ENCODE measurements at regions not wholly inside any gene's neighbourhood (a gene's known extent, or its start where the extent isn't known, plus 50 kb on each side); places are given as distances from the start of the nearest gene placed in this dataset.

DNA sequence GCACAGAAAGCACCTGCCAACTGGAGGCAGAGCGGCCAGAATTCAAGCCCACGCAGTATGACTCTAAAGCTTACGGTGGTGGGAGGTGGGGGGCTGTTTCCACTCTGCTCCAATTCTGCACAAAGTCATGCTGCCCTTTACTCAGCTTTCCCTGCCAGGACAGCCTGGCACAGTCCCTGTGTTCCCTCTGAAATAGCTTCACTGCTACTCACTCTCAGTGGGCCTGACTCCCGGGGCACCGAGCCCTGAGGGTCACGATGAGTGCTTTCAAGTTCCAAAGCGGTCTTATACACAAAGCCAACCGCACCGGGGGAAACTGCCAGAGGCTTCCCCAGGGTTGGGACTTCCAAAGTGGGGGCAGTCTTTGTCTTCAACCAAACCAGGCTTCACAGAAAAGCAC is 306.1 kb upstream of the XYLT1 start:
- Mint-ChIP-seq H3K9me3 (peaks cover 9% of the 10 kb centered on the region), H3K4me1 (ENCODE audit: low read depth) (no peaks in the 10 kb centered on the region), H3K27ac (no peak overlapping the region), H3K4me3 (no peak overlapping the region), H3K36me3 (no peaks in the 10 kb centered on the region), H3K27me3 (peaks cover 15% of the 10 kb centered on the region)
- intact Hi-C loops (cut with micrococcal nuclease), result no loop called here
- POLR2A ChIA-PET, result no interaction called here
- DNase-seq, result no peak
- CTCF ChIA-PET, result no interaction called here

- Mint-ChIP-seq H3K27ac (no peak overlapping the region), H3K4me3 (no peak overlapping the region), H3K4me1 (ENCODE audit: low read depth) (no peaks in the 10 kb centered on the region), H3K36me3 (no peaks in the 10 kb centered on the region), H3K27me3 (peaks cover 15% of the 10 kb centered on the region), H3K9me3 (peaks cover 9% of the 10 kb centered on the region)
- intact Hi-C loops (cut with micrococcal nuclease), result no loop called here
- no peak for DNase-seq
- CTCF ChIA-PET, result no interaction called here
- POLR2A ChIA-PET, result no interaction called here
Observed at GRCh38 chr16:17776465-17776864, 305.7 kb upstream of the XYLT1 start.

DNA sequence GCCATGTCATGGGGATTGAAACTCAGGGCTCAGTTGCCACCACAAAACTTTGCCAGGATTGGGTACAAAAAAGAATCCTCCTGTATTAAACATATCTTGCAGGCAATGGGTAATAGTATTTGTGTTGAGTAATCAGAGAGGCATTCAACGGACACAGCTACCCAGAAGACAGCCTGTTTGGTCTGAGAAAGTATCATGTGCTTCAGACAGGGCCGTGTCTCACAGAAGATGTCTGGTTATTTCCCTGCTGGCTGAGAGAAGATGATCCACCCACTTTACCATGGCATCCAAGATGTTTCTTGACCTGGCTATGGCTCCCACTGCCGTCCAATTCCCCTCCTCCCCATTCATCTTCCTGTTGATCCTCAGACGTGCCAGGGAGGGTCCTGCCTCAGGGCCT is 304.3 kb upstream of the XYLT1 start:
- no peak overlapping the region for H3K27ac Mint-ChIP-seq
- H3K4me3 Mint-ChIP-seq, result no peak overlapping the region
- ChIA-PET POLR2A (no interaction called here), CTCF (no interaction called here)
- DNase-seq, result no peak
- intact Hi-C loops (cut with micrococcal nuclease), result no loop called here
- peaks cover 9% of the 10 kb centered on the region for H3K9me3 Mint-ChIP-seq
- no peaks in the 10 kb centered on the region for H3K36me3 Mint-ChIP-seq
- peaks cover 15% of the 10 kb centered on the region for H3K27me3 Mint-ChIP-seq
- H3K4me1 Mint-ChIP-seq (ENCODE audit: low read depth), result no peaks in the 10 kb centered on the region

DNA sequence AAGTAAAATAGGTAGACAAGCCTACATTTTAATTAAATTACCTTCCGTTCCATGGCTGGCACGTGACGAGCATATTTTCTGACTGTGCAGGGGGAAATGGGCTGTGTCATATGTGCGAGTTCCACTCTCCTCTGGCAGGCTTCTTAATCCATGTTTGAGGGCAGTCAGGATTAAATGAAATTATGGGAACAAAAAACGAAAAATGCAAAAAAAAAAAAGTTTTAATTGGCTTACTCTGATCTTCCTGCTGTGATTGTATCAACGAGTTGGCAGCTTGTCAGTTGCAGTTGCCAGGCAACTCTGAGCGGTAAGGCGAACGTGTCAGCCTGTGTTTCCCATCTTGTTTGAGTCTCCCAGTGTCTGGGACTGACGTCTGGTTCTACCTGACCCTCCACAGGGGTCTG is 302.9 kb upstream of the XYLT1 start:
- Mint-ChIP-seq H3K4me1 (ENCODE audit: low read depth) (no peaks in the 10 kb centered on the region), H3K9me3 (peaks cover 7% of the 10 kb centered on the region), H3K27ac (no peak overlapping the region), H3K27me3 (peaks cover 15% of the 10 kb centered on the region), H3K36me3 (no peaks in the 10 kb centered on the region), H3K4me3 (no peak overlapping the region)
- intact Hi-C loops (cut with micrococcal nuclease), result no loop called here
- ChIA-PET CTCF (no interaction called here), POLR2A (no interaction called here)
- no peak for DNase-seq

- peaks cover 4% of the 10 kb centered on the region for H3K27me3 Mint-ChIP-seq
- H3K4me3 Mint-ChIP-seq, result no peak overlapping the region
- intact Hi-C loops (cut with micrococcal nuclease), result no loop called here
- no peaks in the 10 kb centered on the region for H3K36me3 Mint-ChIP-seq
- H3K9me3 Mint-ChIP-seq, result peaks cover 3% of the 10 kb centered on the region
- no peaks in the 10 kb centered on the region for H3K4me1 Mint-ChIP-seq (ENCODE audit: low read depth)
- ChIA-PET POLR2A (no interaction called here), CTCF (no interaction called here)
- DNase-seq, result no peak
- no peak overlapping the region for H3K27ac Mint-ChIP-seq
Observed at GRCh38 chr16:17770104-17770503, 299.3 kb upstream of the XYLT1 start.

DNA sequence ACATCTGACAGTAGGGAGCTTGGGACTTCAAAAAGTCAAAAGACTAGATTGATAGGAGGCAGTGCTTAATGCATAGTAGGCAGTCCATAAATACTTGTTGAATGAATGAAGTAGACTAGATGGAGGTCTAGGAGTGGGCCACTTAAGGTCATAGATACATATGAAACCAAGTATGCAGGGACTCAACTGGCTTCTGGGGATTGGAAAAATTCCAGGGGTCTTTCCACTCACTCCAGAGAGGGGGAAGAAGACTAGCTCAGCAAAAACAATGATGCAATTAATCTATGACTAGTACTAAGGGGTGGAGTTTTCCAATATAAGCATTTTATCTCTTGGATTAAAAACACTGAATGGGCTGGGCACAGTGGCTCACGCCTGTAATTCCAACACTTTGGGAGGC is 298.3 kb upstream of the XYLT1 start:
- Mint-ChIP-seq H3K4me1 (ENCODE audit: low read depth) (no peaks in the 10 kb centered on the region), H3K36me3 (no peaks in the 10 kb centered on the region), H3K4me3 (no peak overlapping the region), H3K9me3 (peaks cover 3% of the 10 kb centered on the region), H3K27me3 (peaks cover 4% of the 10 kb centered on the region), H3K27ac (no peak overlapping the region)
- intact Hi-C loops (cut with micrococcal nuclease), result no loop called here
- ChIA-PET POLR2A (no interaction called here), CTCF (no interaction called here)
- DNase-seq, result no peak

DNA sequence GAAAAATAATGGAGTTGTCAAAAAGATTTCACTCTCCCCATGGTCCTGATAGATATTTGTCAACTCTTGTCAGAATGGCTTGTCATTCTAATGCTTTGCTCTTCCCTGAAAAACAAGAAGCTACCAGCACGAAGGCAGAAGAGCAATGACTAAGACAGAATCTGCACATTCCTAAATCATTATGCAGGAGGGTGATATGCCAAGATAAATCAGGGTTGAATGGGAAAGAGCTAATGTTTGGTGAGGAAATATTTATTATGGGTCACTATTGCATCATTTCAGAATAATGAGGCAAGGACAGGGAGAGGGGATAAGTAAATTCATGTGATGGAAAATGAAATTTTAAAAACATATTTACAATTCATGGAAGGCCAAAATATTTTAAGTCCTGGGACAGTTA is 297.5 kb upstream of the XYLT1 start:
- Mint-ChIP-seq H3K27me3 (peaks cover 8% of the 10 kb centered on the region), H3K9me3 (peaks cover 3% of the 10 kb centered on the region), H3K4me1 (ENCODE audit: low read depth) (no peaks in the 10 kb centered on the region), H3K36me3 (no peaks in the 10 kb centered on the region), H3K27ac (no peak overlapping the region), H3K4me3 (no peak overlapping the region)
- POLR2A ChIA-PET, result no interaction called here
- CTCF ChIA-PET, result no interaction called here
- DNase-seq, result no peak
- intact Hi-C loops (cut with micrococcal nuclease), result no loop called here

DNA sequence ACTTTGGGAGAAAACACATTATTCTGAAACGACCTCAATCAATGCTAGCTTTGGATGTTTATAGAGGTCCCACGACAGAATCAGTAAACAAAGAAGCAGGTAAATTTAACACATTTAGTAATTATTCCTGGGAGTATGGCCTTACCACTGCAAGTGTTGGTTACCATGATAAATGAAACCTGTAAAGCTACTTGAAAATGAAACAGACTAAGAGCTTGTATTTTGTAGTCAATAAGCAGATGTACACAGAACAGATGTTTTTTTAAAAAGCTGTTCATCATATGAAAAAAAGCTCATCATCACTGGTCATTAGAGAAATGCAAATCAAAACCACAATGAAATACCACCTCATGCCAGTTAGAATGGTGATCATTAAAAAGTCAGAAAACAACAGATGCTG is 295.3 kb upstream of the XYLT1 start:
- Mint-ChIP-seq H3K27me3 (peaks cover 10% of the 10 kb centered on the region), H3K4me1 (ENCODE audit: low read depth) (no peaks in the 10 kb centered on the region), H3K9me3 (peaks cover 3% of the 10 kb centered on the region), H3K27ac (no peak overlapping the region), H3K36me3 (no peaks in the 10 kb centered on the region), H3K4me3 (no peak overlapping the region)
- no peak for DNase-seq
- ChIA-PET CTCF (no interaction called here), POLR2A (no interaction called here)
- intact Hi-C loops (cut with micrococcal nuclease), result no loop called here

DNA sequence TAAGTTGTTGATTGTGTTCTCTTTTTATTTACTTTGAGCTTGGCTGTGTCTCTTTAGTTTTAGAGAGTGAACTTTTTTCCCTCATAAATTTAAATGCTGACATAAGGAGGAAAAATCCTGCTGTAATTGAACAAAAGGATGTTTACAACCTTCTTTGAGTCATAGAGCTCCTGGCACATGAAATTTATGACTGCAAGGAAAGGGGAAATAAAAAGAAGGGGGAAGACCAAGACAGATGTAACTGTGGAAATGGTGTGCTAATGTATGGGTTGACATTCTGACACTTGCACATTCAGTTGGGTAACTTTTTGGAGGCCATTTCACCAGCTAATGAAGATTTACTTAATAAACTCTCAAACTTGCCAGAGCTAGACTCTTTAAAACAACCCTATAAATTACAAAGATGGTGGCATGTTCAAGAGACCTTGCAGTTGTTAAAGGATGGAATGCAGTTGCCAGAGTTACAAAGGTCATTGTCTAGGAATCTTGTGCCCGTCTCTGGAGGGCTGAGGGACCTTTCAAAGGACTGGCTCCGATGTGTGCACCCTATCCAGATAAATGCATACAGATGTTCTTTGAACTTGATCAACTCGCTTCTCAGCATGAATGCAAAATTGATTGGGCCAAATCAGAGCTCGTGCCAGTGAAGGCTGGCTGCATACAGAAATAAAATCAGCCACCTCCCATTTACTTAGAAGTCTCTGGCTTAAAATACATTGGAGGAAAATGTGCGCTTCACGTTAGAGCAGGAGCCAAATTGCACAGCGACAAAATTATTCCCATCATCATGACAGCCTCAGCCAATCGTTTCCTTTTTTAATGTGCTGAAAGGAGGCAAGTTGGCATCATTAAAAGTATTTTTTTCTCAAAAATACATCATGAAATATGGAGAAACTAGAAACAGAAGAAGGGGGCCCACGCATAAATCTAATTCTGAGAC is 289.0 kb upstream of the XYLT1 start:
- peaks cover 4% of the 10 kb centered on the region for H3K9me3 Mint-ChIP-seq
- CTCF ChIA-PET, result no interaction called here
- POLR2A ChIA-PET, result no interaction called here

GRCh38 chr16:17757808-17758207 is 287.0 kb upstream of the XYLT1 start:
- intact Hi-C loops (cut with micrococcal nuclease), result no loop called here
- CTCF ChIA-PET, result no interaction called here
- Mint-ChIP-seq H3K4me3 (no peak overlapping the region), H3K27ac (no peak overlapping the region), H3K27me3 (peaks cover 8% of the 10 kb centered on the region), H3K4me1 (ENCODE audit: low read depth) (no peaks in the 10 kb centered on the region), H3K9me3 (peaks cover 4% of the 10 kb centered on the region), H3K36me3 (no peaks in the 10 kb centered on the region)
- DNase-seq, result no peak
- POLR2A ChIA-PET, result no interaction called here

More for the DNA sequence above, 289.0 kb upstream of the XYLT1 start:
- Mint-ChIP-seq H3K27ac (no peak overlapping the region), H3K4me3 (no peak overlapping the region), H3K27me3 (peaks cover 12% of the 10 kb centered on the region), H3K36me3 (no peaks in the 10 kb centered on the region), H3K4me1 (ENCODE audit: low read depth) (no peaks in the 10 kb centered on the region)
- DNase-seq, result no peak
- intact Hi-C loops (cut with micrococcal nuclease), result no loop called here

- ChIA-PET CTCF (no interaction called here), POLR2A (no interaction called here)
- peaks cover 4% of the 10 kb centered on the region for H3K9me3 Mint-ChIP-seq
- H3K27me3 Mint-ChIP-seq, result peaks cover 5% of the 10 kb centered on the region
- no peak overlapping the region for H3K4me3 Mint-ChIP-seq
- no peaks in the 10 kb centered on the region for H3K36me3 Mint-ChIP-seq
- intact Hi-C loops (cut with micrococcal nuclease), result no loop called here
- no peak for DNase-seq
- no peak overlapping the region for H3K27ac Mint-ChIP-seq
- H3K4me1 Mint-ChIP-seq (ENCODE audit: low read depth), result no peaks in the 10 kb centered on the region
Observed at GRCh38 chr16:17755158-17755557, 284.4 kb upstream of the XYLT1 start.

DNA sequence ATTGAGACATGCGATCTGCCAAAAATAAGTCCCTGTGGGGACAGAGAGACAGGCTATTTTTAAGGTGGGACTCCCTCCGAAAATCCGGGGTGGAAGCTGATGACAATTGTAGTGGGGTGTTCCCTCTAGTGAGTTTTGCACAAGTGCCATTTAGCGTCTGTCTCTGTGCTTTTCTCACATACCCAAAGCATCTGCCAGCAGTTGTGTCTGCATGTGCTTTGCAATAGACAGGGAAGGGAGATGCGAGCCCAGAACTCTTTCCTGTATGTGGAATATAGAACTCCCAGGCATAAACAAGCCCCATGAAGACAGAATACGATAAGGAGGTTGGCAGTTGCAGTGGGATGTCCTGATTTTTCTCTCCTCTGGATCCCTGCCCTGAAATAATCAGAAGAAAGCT is 282.7 kb upstream of the XYLT1 start:
- H3K36me3 Mint-ChIP-seq, result no peaks in the 10 kb centered on the region
- H3K9me3 Mint-ChIP-seq, result peaks cover 9% of the 10 kb centered on the region
- ChIA-PET POLR2A (no interaction called here), CTCF (no interaction called here)
- H3K4me3 Mint-ChIP-seq, result no peak overlapping the region
- intact Hi-C loops (cut with micrococcal nuclease), result no loop called here
- H3K4me1 Mint-ChIP-seq (ENCODE audit: low read depth), result no peaks in the 10 kb centered on the region
- H3K27ac Mint-ChIP-seq, result no peak overlapping the region
- H3K27me3 Mint-ChIP-seq, result peaks cover 9% of the 10 kb centered on the region
- DNase-seq, result no peak

- intact Hi-C loops (cut with micrococcal nuclease), result no loop called here
- Mint-ChIP-seq H3K27ac (no peak overlapping the region), H3K27me3 (peaks cover 7% of the 10 kb centered on the region), H3K4me3 (no peak overlapping the region), H3K36me3 (no peaks in the 10 kb centered on the region), H3K9me3 (peaks cover 5% of the 10 kb centered on the region), H3K4me1 (ENCODE audit: low read depth) (no peaks in the 10 kb centered on the region)
- CTCF ChIA-PET, result no interaction called here
- no peak for DNase-seq
- POLR2A ChIA-PET, result no interaction called here
Observed at GRCh38 chr16:17749706-17750105, 278.9 kb upstream of the XYLT1 start.
